Thymus (tissue), 11 donors: ENCODE measurements at regions not wholly inside any gene's neighbourhood (a gene's known extent, or its start where the extent isn't known, plus 50 kb on each side); places are given as distances from the start of the nearest gene placed in this dataset.

ENCODE experiments used
- DNase-seq, 9 donors: peaks; one replicate each; pipeline ENCODE4 v3.0.0-alpha.2; 2013; ENCODE audit warnings: low spot score in 9 of 9, low read depth in 6 of 9, missing footprints in 1 of 9
- H3K27ac ChIP-seq, 2 donors: one replicate each; pipeline ENCODE4 v1.5.1; 2013; ENCODE audit warnings: control low read depth in 1 of 2, low read depth in 1 of 2, low read length in 1 of 2, mild to moderate bottlenecking in 1 of 2, moderate library complexity in 1 of 2
- H3K27me3 ChIP-seq, 2 donors: one replicate each; pipeline ENCODE4 v1.5.1; 2013; ENCODE audit warnings: low read length in 1 of 2; ENCODE audit not compliant: control insufficient read depth in 2 of 2, insufficient read depth in 1 of 2
- H3K36me3 ChIP-seq, 2 donors: one replicate each; pipeline ENCODE4 v1.5.1; 2013; ENCODE audit warnings: low read length in 1 of 2, mild to moderate bottlenecking in 1 of 2, moderate library complexity in 1 of 2; ENCODE audit not compliant: control insufficient read depth in 2 of 2, insufficient read depth in 2 of 2
- H3K4me1 ChIP-seq, 2 donors: one replicate each; pipeline ENCODE4 v1.5.1; 2013; ENCODE audit warnings: low read length in 2 of 2; ENCODE audit not compliant: control insufficient read depth in 2 of 2, insufficient read depth in 2 of 2
- H3K4me3 ChIP-seq, 2 donors: one replicate each; pipeline ENCODE4 v1.5.1; 2013; ENCODE audit warnings: low read length in 2 of 2, control low read depth in 1 of 2, mild to moderate bottlenecking in 1 of 2
- H3K9me3 ChIP-seq, 2 donors: one replicate each; pipeline ENCODE4 v1.5.1; 2013; ENCODE audit warnings: low read length in 1 of 2, mild to moderate bottlenecking in 1 of 2; ENCODE audit not compliant: control insufficient read depth in 2 of 2, insufficient read depth in 1 of 2
- WGBS: extraction: QIAGEN DNeasy Blood & Tissue Kit; methylation state at CpG from one replicate; pipeline ENCODE4 v1.1.7; 2013; 5-methylcytosine and 5-hydroxymethylcytosine counted together
- donor health status: healthy.

DNA sequence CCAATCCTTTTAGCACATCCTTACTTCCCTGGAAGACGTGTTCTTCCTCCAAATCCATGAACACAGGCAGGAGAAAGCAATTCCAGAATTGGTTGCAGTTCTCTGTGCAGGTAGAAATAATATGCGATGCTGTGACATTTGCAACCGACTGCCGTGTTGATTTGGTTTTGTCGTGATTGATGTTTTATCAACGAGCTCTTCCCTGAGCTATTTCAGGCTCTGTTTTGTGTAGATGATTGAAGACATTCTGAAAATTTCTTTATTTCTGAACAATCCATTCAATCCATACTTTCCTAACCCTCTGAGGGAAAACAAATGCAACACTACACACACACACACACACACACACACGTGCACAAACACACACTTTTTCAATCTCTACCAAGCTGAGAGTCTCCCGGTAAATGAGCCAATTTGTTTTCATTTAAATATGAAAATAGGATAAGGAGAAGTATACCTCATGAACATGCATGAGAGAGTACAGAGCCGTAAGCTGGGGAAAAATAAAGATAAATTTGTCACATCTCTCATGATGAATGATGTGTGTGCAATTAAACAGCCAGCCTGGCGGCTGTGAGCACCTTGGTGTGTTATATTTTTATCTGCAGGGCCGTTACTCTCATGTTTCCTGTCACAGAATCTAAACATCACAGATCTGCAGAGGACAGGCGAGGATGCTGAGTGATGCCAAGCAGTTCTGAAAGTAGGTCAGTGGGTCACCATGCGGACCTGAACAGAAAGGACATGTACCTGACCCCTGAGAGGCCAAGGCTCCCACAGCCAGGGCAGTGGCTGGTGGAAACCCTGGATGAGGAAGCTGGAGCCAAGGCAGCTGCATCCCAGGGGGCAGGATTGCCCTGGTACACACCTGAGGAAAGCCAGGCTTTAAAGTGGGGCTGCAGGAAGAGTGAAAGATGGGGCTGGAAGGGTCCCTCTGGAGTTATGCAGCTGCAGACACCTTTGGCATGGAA lies 64.8 kb downstream of the PDCL3 start:
- Histone ChIP-seq H3K9me3 (no peaks in the 10 kb centered on the region), H3K27me3 (no peaks in the 10 kb centered on the region), H3K4me3 (no peak overlapping the region), H3K4me1 (peaks cover 0 to 49% of the 10 kb centered on the region in 2 donors), H3K27ac (peak overlapping the region in 1 of 2 donors; percentile 49), H3K36me3 (no peaks in the 10 kb centered on the region)
- DNase-seq: peak in 2 of 9 donors; percentile 25 to 49
- 82% methylated on average over 13 of the region's 13 CpGs for WGBS

DNA sequence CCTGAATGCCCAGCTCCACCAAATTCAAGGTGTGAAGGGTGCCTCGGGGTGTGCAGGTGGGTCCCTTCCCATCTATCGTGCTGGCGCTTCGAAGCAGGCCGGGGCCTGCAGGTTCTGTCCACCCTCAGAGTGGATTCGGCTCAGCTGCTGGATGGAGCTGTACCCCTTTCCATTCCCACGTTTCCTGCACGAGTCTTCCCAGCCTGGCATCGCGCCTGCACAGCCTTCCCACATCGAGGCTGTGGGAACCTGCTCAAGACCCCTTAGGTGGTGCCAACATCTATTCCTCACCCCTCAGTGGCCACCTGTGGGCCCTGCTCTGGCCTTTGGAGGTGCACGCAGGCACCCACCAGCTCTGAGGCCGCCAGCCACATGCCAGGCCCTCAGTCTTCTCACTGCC lies 65.7 kb downstream of the PDCL3 start:
- Histone ChIP-seq H3K9me3 (no peaks in the 10 kb centered on the region), H3K36me3 (no peaks in the 10 kb centered on the region), H3K4me3 (no peak overlapping the region), H3K27me3 (no peaks in the 10 kb centered on the region), H3K4me1 (peaks cover 0 to 49% of the 10 kb centered on the region in 2 donors), H3K27ac (peak overlapping the region in 1 of 2 donors; percentile 49)
- DNase-seq: no peak
- WGBS: 94% methylated on average over 13 of the region's 13 CpGs

DNA sequence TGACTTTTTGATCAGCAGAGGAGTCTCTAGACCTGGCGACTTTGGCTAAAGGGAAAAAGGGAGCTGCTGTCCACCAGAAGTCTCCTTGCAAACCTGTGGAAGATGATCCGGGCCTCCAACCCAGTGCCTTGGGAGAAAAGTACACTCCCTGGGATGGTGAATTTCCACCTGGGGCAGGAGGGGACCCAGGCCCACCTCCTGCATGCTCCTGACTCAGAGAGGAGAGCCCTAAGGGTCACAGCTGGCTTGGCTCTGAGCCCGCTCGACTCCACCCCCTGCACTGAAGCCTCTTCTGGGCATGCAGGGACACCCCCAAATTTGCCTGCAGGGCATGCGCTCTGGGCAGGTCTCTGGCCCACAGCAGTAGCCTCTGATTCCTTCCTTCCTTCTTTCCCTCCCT lies 66.5 kb downstream of the PDCL3 start:
- DNase-seq: no peak
- 96% methylated on average over 5 of the region's 5 CpGs for WGBS

DNA sequence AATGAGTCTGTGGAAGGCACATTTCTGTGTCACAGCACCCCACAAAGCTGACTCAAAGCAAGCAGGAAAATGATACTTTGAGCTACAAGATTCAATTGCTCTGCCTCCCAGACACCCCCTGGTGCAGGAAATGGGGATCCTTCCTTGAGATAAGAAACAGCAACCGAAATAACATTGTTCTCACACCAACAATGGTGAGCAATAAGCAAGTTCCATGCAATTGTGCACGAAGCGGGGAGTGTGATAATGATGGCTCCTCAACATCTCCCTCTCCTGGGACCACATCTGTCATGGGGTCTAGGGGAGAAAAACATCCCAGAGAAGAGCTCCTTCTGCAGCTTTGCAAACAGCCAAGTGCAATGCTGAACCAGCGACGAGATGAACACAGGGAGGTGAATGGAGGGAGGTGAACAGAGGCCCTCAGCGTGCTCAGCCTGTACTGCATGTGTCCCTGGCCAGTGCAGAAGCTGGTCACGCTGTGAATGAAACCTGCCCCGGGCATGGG lies 67.7 kb downstream of the PDCL3 start:
- WGBS: 76% methylated on average over 8 of the region's 8 CpGs
- peak in 3 of 9 donors; percentile 24 to 72 (median 45) for DNase-seq
- no peaks in the 10 kb centered on the region for H3K36me3 ChIP-seq
- H3K27ac ChIP-seq: peak overlapping the region in 1 of 2 donors; percentile 72
- no peaks in the 10 kb centered on the region for H3K9me3 ChIP-seq
- H3K27me3 ChIP-seq: no peaks in the 10 kb centered on the region
- no peak overlapping the region for H3K4me3 ChIP-seq
- peaks cover 0 to 49% of the 10 kb centered on the region in 2 donors for H3K4me1 ChIP-seq

More for the DNA sequence above, 66.5 kb downstream of the PDCL3 start:
- Histone ChIP-seq H3K27ac (no peak overlapping the region), H3K27me3 (no peaks in the 10 kb centered on the region), H3K36me3 (no peaks in the 10 kb centered on the region), H3K4me1 (peaks cover 0 to 49% of the 10 kb centered on the region in 2 donors), H3K4me3 (no peak overlapping the region), H3K9me3 (no peaks in the 10 kb centered on the region)

DNA sequence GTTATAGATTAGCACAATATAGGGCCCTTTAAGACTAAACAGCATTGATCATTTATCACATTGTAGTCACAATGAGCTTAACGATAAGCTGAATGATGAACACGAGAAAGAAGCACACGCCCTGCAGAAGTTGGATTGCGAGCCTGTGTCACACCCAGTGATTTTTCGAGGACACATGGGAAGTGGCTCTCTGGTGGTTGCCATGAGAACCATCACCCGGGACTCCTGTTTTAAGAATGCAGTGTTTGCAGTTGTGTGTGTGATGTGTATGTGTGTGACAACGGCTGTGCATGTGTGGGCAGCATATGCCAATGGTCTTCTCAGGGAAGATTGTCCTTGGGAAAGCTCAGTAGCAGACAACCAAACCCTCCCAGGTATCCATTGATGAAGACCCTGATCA lies 69.2 kb downstream of the PDCL3 start:
- Histone ChIP-seq H3K4me3 (no peak overlapping the region), H3K27me3 (no peaks in the 10 kb centered on the region), H3K27ac (no peak overlapping the region), H3K9me3 (no peaks in the 10 kb centered on the region), H3K36me3 (no peaks in the 10 kb centered on the region), H3K4me1 (peaks cover 0 to 45% of the 10 kb centered on the region in 2 donors)
- no peak for DNase-seq
- 90% methylated on average over 7 of the region's 7 CpGs for WGBS

GRCh38 chr2:100632759-100633158 lies 70.0 kb downstream of the PDCL3 start:
- 88% methylated on average over 4 of the region's 4 CpGs for WGBS
- Histone ChIP-seq H3K9me3 (no peaks in the 10 kb centered on the region), H3K4me1 (peaks cover 0 to 38% of the 10 kb centered on the region in 2 donors), H3K36me3 (no peaks in the 10 kb centered on the region), H3K4me3 (no peak overlapping the region), H3K27me3 (no peaks in the 10 kb centered on the region), H3K27ac (no peak overlapping the region)
- no peak for DNase-seq

DNA sequence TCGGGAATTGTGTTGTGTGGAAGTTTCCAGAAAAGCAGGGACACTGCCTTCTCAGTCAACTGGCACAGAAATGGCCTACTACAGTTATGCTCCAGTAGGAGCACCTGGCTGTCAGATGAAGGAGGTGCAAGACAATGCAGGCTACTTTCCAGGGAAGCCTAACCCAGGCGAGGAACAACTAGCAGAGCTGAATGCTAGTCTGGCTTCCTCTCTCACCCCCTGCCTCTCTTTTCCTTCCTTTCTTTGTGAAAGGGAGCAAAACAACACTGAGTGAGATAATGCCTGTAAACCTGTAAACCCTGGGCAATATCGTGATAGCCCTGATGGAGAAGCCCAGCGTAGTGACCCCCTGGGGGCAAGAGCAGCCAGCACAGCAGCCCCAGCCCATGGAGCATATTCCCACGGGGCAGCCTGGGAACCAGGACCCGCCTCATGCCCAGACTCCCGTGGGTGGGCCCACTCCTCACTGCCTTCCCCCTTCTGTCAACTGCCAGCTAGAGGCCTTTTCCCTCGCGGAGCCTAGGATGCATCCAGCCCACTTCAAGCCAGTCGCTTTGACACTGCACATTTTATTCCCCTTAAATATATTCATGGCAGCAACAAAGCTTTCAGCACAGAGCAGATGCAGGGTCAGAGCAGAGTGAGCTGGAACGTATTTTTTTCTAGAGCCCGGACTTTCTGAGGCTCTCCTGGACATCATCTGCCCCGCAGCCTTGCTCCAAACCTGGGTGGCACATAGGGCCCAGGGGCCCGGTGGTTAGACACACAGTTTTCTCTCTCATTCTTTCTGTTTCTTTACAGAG lies 77.0 kb downstream of the PDCL3 start:
- Histone ChIP-seq H3K27ac (no peak overlapping the region), H3K4me1 (peaks cover 11 to 53% of the 10 kb centered on the region in 2 donors), H3K27me3 (peaks cover 4 to 9% of the 10 kb centered on the region in 2 donors), H3K4me3 (no peak overlapping the region), H3K36me3 (no peaks in the 10 kb centered on the region), H3K9me3 (peaks cover 0 to 5% of the 10 kb centered on the region in 2 donors)
- DNase-seq: no peak
- 77% methylated on average over 14 of the region's 14 CpGs for WGBS

- Histone ChIP-seq H3K27me3 (peaks cover 4 to 9% of the 10 kb centered on the region in 2 donors), H3K4me3 (no peak overlapping the region), H3K27ac (no peak overlapping the region), H3K4me1 (peaks cover 12 to 61% of the 10 kb centered on the region in 2 donors), H3K36me3 (no peaks in the 10 kb centered on the region), H3K9me3 (peaks cover 0 to 5% of the 10 kb centered on the region in 2 donors)
- WGBS: 91% methylated on average over 21 of the region's 21 CpGs
- no peak for DNase-seq
These were observed 77.8 kb downstream of the PDCL3 start for GRCh38 chr2:100640431-100641124.
